ENCODE measurements at regions not wholly inside any gene's neighbourhood (a gene's known extent, or its start where the extent isn't known, plus 50 kb on each side); places are given as distances from the start of the nearest gene placed in this dataset.
"Not testable (repeated sequence)": the region's sequence is repeated elsewhere in the genome, so short reads cannot be mapped to it uniquely, and the experiment has no call there.

GRCh38 chr15:79156704-79157375 lies 66.3 kb upstream of the RASGRF1 start:
- no peak for DNase-seq

- DNase-seq, result no peak
These were observed 64.0 kb upstream of the RASGRF1 start for GRCh38 chr15:79154483-79155135.

GRCh38 chr15:79144290-79144689 lies 53.7 kb upstream of the RASGRF1 start:
- not testable (repeated sequence) for DNase-seq

GRCh38 chr15:79140846-79141570 lies 50.4 kb upstream of the RASGRF1 start:
- no peak for DNase-seq
